ENCODE measurements at regions not wholly inside any gene's neighbourhood (a gene's known extent, or its start where the extent isn't known, plus 50 kb on each side); places are given as distances from the start of the nearest gene placed in this dataset.

DNA sequence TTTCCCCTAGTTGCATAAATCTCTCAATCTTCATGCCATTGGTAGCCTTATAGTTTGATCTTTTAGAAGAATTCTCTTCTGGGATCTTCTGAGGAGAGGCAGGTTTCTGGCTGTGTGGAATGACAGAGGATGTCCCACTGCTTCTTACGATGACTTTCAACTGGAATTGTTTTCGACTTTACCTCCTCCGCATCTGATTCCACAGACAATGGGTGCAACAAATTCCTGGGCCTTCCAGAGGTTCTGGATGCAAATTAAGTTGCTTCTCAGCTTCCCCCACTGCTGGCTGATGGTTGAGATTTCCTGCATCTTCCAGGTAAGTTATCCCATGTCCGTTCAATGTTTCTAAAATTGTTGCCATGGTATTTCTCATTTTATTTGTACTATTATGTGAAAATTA lies 142.3 kb upstream of the TSC22D1 start:
- FAIRE-seq (no peak), ATAC-seq (no peak), DNase-seq (ENCODE audit: low spot score) (no peak)
- no TSS peak for BruUV-seq (replicated peaks)
- Histone ChIP-seq H3K9ac (ENCODE audit: insufficient read depth, low read depth, low read length) (no peak overlapping the region), H3K4me3 (replicated peaks in 1 of 3; ENCODE audit: insufficient read depth in 1 of 3, low read depth in 2 of 3, low read length in 3 of 3) (no peak overlapping the region), H3K4me2 (ENCODE audit: low read depth, low read length) (no peak overlapping the region), H3K36me3 (replicated peaks in 1 of 2; ENCODE audit: control insufficient read depth in 1 of 2, insufficient read depth in 2 of 2, low read length in 2 of 2) (no peaks in the 10 kb centered on the region), H3K27ac (ENCODE audit: extremely low read length, insufficient read depth, low read length) (no peak overlapping the region), H3K9me3 (ENCODE audit: low read length) (no peaks in the 10 kb centered on the region), H4K20me1 (ENCODE audit: insufficient read depth, low read length) (no peaks in the 10 kb centered on the region), H2AFZ (ENCODE audit: low read length) (peak overlapping the region; percentile 27), H3K79me2 (ENCODE audit: insufficient read depth, low read length) (no peaks in the 10 kb centered on the region), H3K27me3 (ENCODE audit: control insufficient read depth in 1 of 2, insufficient read depth in 2 of 2, low read length in 2 of 2) (no peaks in the 10 kb centered on the region), H3K4me1 (ENCODE audit: insufficient read depth, low read length) (no peaks in the 10 kb centered on the region)
- TF ChIP-seq ZNF883 (CRISPR knock-in tag; IDR thresholded peaks at IDR 0.05; ENCODE audit: not compliant biosample characterization) (no peak), ZNF292 (CRISPR knock-in tag; IDR thresholded peaks at IDR 0.05; ENCODE audit: borderline replicate concordance, low read depth) (no peak), ZNF773 (CRISPR knock-in tag; IDR thresholded peaks at IDR 0.05; ENCODE audit: borderline replicate concordance) (no peak), KDM5A (IDR thresholded peaks at IDR 0.05; ENCODE audit: borderline replicate concordance, low read length) (no peak), ZSCAN31 (CRISPR knock-in tag; IDR thresholded peaks at IDR 0.05; ENCODE audit: low read depth) (no peak), ARNT2 (CRISPR knock-in tag; IDR thresholded peaks at IDR 0.05; ENCODE audit: low read depth) (no peak)
- TF ChIP-seq, protein P1, sequence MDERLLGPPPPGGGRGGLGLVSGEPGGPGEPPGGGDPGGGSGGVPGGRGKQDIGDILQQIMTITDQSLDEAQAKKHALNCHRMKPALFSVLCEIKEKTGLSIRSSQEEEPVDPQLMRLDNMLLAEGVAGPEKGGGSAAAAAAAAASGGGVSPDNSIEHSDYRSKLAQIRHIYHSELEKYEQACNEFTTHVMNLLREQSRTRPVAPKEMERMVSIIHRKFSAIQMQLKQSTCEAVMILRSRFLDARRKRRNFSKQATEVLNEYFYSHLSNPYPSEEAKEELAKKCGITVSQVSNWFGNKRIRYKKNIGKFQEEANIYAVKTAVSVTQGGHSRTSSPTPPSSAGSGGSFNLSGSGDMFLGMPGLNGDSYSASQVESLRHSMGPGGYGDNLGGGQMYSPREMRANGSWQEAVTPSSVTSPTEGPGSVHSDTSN (CRISPR knock-in tag; IDR thresholded peaks at IDR 0.05), result no peak
- 83% methylated on average over 4 of the region's 4 CpGs for WGBS (ENCODE audit: low lambda C conversion rate)
- ChIA-PET POLR2A (no interaction called here), CTCF (ENCODE audit: low intra/inter-chr PET ratio, low total read pairs) (no interaction called here)
- in situ Hi-C loops (cut with HindIII; ENCODE audit: extremely low pct_ligation_motif_present, low pct_unique_long_range_greater_than_20kb), result no loop called here
- intact Hi-C loops (cut with micrococcal nuclease; ENCODE audit: unreplicated experiment), result no loop called here
